Hepatocyte (in vitro differentiated cells): ENCODE measurements at regions not wholly inside any gene's neighbourhood (a gene's known extent, or its start where the extent isn't known, plus 50 kb on each side); places are given as distances from the start of the nearest gene placed in this dataset.

ENCODE experiments used
- CTCF ChIP-seq: fragments of 200-600 bp; sonication (generic); IDR thresholded peaks from 2 replicates; pipeline ENCODE4 v1.5.1; 2016; ENCODE audit warnings: antibody characterized with exemption, mild to moderate bottlenecking; ENCODE audit not compliant: poor library complexity
- EZH2 ChIP-seq: fragments of 200-600 bp; sonication (generic); IDR thresholded peaks from 2 replicates; pipeline ENCODE4 v1.6.1; 2016; ENCODE audit warnings: antibody characterized with exemption, mild to moderate bottlenecking, borderline replicate concordance

- no peak for TF ChIP-seq CTCF
- TF ChIP-seq EZH2, result no peak
These were observed 251.6 kb upstream of the TFAP2D start for GRCh38 chr6:50461696-50462095.
